Neural cell (in vitro differentiated cells): ENCODE measurements at regions not wholly inside any gene's neighbourhood (a gene's known extent, or its start where the extent isn't known, plus 50 kb on each side); places are given as distances from the start of the nearest gene placed in this dataset.
"Not testable (repeated sequence)": the region's sequence is repeated elsewhere in the genome, so short reads cannot be mapped to it uniquely, and the experiment has no call there.

Experiments
- H2AFZ ChIP-seq: fragments of 200-600, 300-800 bp; sonication (generic), shearing (Covaris generic); 2 replicates; pipeline ENCODE4 v1.6.0; 2014; ENCODE audit warnings: low read depth, mild to moderate bottlenecking, antibody characterized with exemption, low read length, moderate library complexity
- H3F3A ChIP-seq: fragments of 200-600 bp; shearing (Covaris generic); 2 replicates; pipeline ENCODE4 v1.6.1; 2016; ENCODE audit warnings: mild to moderate bottlenecking, moderate library complexity, mixed read lengths, antibody characterized with exemption, low read length; ENCODE audit not compliant: insufficient read depth, poor library complexity, severe bottlenecking
- H3K27ac ChIP-seq: fragments of 200-600, 300-800 bp; sonication (generic), shearing (Covaris generic); 2 replicates; pipeline ENCODE4 v1.5.1; 2014; ENCODE audit warnings: mild to moderate bottlenecking, low read length, moderate library complexity
- H3K27me3 ChIP-seq: fragments of 300-800, 200-600 bp; sonication (generic), shearing (Covaris generic); 2 replicates; pipeline ENCODE4 v1.6.0; 2014; ENCODE audit warnings: mild to moderate bottlenecking, low read depth, low read length, moderate library complexity; ENCODE audit not compliant: insufficient read depth
- H3K36me3 ChIP-seq: fragments of 300-800, 200-600 bp; sonication (generic), shearing (Covaris generic); 2 replicates; pipeline ENCODE4 v1.5.1; 2014; ENCODE audit warnings: mild to moderate bottlenecking, antibody characterized with exemption, low read length, moderate library complexity; ENCODE audit not compliant: insufficient read depth
- H3K4me2 ChIP-seq: fragments of 300-800, 200-600 bp; sonication (generic), shearing (Covaris generic); 2 replicates; pipeline ENCODE4 v1.6.0; 2014; ENCODE audit warnings: mild to moderate bottlenecking, low read length
- H3K4me3 ChIP-seq: fragments of 300-800, 200-600 bp; sonication (generic), shearing (Covaris generic); 2 replicates; pipeline ENCODE4 v1.5.1; 2014; ENCODE audit warnings: mild to moderate bottlenecking, low read length, moderate library complexity
- H3K79me2 ChIP-seq: fragments of 200-600 bp; shearing (Covaris generic); replicated peaks from 2 replicates; pipeline ENCODE4 v1.6.0; 2014; ENCODE audit warnings: mild to moderate bottlenecking, low read length, moderate library complexity; ENCODE audit not compliant: insufficient read depth
- H3K9ac ChIP-seq: fragments of 300-800, 200-600 bp; sonication (generic), shearing (Covaris generic); 2 replicates; pipeline ENCODE4 v1.6.1; 2016; ENCODE audit warnings: mild to moderate bottlenecking, low read length, mixed read lengths
- H3K9me2 ChIP-seq: fragments of 200-600 bp; shearing (Covaris generic); 2 replicates; pipeline ENCODE4 v1.6.1; 2016; ENCODE audit warnings: mild to moderate bottlenecking, low read length, mixed read lengths; ENCODE audit not compliant: insufficient read depth
- H3K9me3 ChIP-seq: fragments of 200-600, 300-800 bp; sonication (generic), shearing (Covaris generic); 2 replicates; pipeline ENCODE4 v1.6.1; 2016; ENCODE audit warnings: mild to moderate bottlenecking, mixed run types, low read length, moderate library complexity, mixed read lengths
- H4K20me1 ChIP-seq: fragments of 200-600 bp; shearing (Covaris generic); 2 replicates; pipeline ENCODE4 v1.6.1; 2016; ENCODE audit warnings: mild to moderate bottlenecking, mixed run types; ENCODE audit not compliant: insufficient read depth
- CTCF ChIP-seq: fragments of 450-650 bp; IDR thresholded peaks from 2 replicates; pipeline ENCODE4 v1.5.1; 2014; ENCODE audit warnings: antibody characterized with exemption, mild to moderate bottlenecking, moderate library complexity; ENCODE audit not compliant: poor library complexity, severe bottlenecking
- EP300 ChIP-seq: fragments of 450-650 bp; conservative IDR thresholded peaks from 2 replicates; pipeline ENCODE4 v1.6.1; 2014; ENCODE audit warnings: antibody characterized with exemption, mild to moderate bottlenecking, moderate library complexity; ENCODE audit not compliant: poor library complexity, severe bottlenecking
- EZH2 ChIP-seq: fragments of 200-600, 300-800 bp; shearing (Covaris generic), sonication (generic); IDR thresholded peaks from 2 replicates; pipeline ENCODE4 v1.6.1; 2014; ENCODE audit warnings: antibody characterized with exemption, low read length, borderline replicate concordance, mild to moderate bottlenecking; ENCODE audit not compliant: insufficient read depth, poor library complexity, severe bottlenecking
- MXI1 ChIP-seq: fragments of 450-650 bp; conservative IDR thresholded peaks from 2 replicates; pipeline ENCODE4 v1.6.1; 2014; ENCODE audit warnings: antibody characterized with exemption, mild to moderate bottlenecking; ENCODE audit not compliant: poor library complexity, severe bottlenecking
- POLR2AphosphoS5 ChIP-seq: IDR thresholded peaks from 2 replicates; pipeline ENCODE4 v1.6.1; 2012
- RAD21 ChIP-seq: fragments of 450-650 bp; conservative IDR thresholded peaks from 2 replicates; pipeline ENCODE4 v1.6.1; 2014; ENCODE audit warnings: antibody characterized with exemption, mild to moderate bottlenecking, moderate library complexity
- REST ChIP-seq: IDR thresholded peaks from 2 replicates; pipeline ENCODE4 v1.6.1; 2012; ENCODE audit warnings: borderline replicate concordance
- SMC3 ChIP-seq: fragments of 450-650 bp; conservative IDR thresholded peaks from 2 replicates; pipeline ENCODE4 v1.6.1; 2014; ENCODE audit warnings: antibody characterized with exemption, mild to moderate bottlenecking, moderate library complexity; ENCODE audit not compliant: poor library complexity
- TAF1 ChIP-seq: IDR thresholded peaks from 2 replicates; pipeline ENCODE4 v1.6.1; 2012; ENCODE audit warnings: low read depth

GRCh38 chr17:72572604-72573491, 452.0 kb downstream of the SOX9 start:
- Histone ChIP-seq H3K27me3 (no peaks in the 10 kb centered on the region), H4K20me1 (no peaks in the 10 kb centered on the region), H2AFZ (no peak overlapping the region), H3K4me2 (no peak overlapping the region), H3K36me3 (no peaks in the 10 kb centered on the region), H3K9me2 (no peaks in the 10 kb centered on the region), H3K4me3 (no peak overlapping the region), H3K79me2 (no peaks in the 10 kb centered on the region), H3K9me3 (no peaks in the 10 kb centered on the region), H3K27ac (no peak overlapping the region), H3F3A (no peaks in the 10 kb centered on the region), H3K9ac (no peak overlapping the region)
- no peak for TF ChIP-seq EP300
- no peak for TF ChIP-seq TAF1
- no peak for TF ChIP-seq CTCF
- TF ChIP-seq MXI1, result no peak
- no peak for TF ChIP-seq POLR2AphosphoS5

- H3K27ac ChIP-seq, H3F3A ChIP-seq, H3K27me3 ChIP-seq, H3K9me2 ChIP-seq, H2AFZ ChIP-seq, H3K9me3 ChIP-seq, H3K79me2 ChIP-seq, H3K36me3 ChIP-seq, H3K4me3 ChIP-seq, H4K20me1 ChIP-seq, H3K4me2 ChIP-seq, H3K9ac ChIP-seq: not testable (repeated sequence)
Observed at GRCh38 chr17:72573492-72573801, 452.6 kb downstream of the SOX9 start.

GRCh38 chr17:72574675-72575510, 454.1 kb downstream of the SOX9 start:
- no peaks in the 10 kb centered on the region for H4K20me1 ChIP-seq
- no peak overlapping the region for H3K9ac ChIP-seq
- no peaks in the 10 kb centered on the region for H3K9me3 ChIP-seq
- H3K79me2 ChIP-seq, result no peaks in the 10 kb centered on the region
- no peaks in the 10 kb centered on the region for H3F3A ChIP-seq
- no peak overlapping the region for H3K27ac ChIP-seq
- H3K9me2 ChIP-seq, result no peaks in the 10 kb centered on the region
- no peaks in the 10 kb centered on the region for H3K36me3 ChIP-seq
- no peak for TF ChIP-seq EP300
- no peak for TF ChIP-seq TAF1
- TF ChIP-seq SMC3, result no peak
- no peak for TF ChIP-seq RAD21
- no peak for TF ChIP-seq REST
- no peak for TF ChIP-seq POLR2AphosphoS5
- TF ChIP-seq EZH2, result no peak
- TF ChIP-seq MXI1, result no peak
- no peak for TF ChIP-seq CTCF
- H2AFZ ChIP-seq, result no peak overlapping the region
- no peaks in the 10 kb centered on the region for H3K27me3 ChIP-seq
- H3K4me2 ChIP-seq, result no peak overlapping the region
- H3K4me3 ChIP-seq, result no peak overlapping the region
